RWPE2 (cell line): ENCODE measurements at regions not wholly inside any gene's neighbourhood (a gene's known extent, or its start where the extent isn't known, plus 50 kb on each side); places are given as distances from the start of the nearest gene placed in this dataset.

Source experiments
- ATAC-seq: fragments of 200-7000 bp; cut with Tn5 transposase; 3 replicates; pipeline ENCODE4 v1.9.1; 2021; ENCODE audit warnings: low read depth
- DNase-seq: peaks from one replicate; pipeline ENCODE4 v3.0.0-alpha.2; 2020; ENCODE audit warnings: low spot score
- H3K27ac ChIP-seq: fragments of 450-650 bp; 2 replicates; pipeline ENCODE4 v1.5.1; 2017; ENCODE audit warnings: mild to moderate bottlenecking; ENCODE audit not compliant: poor library complexity, severe bottlenecking
- H3K27me3 ChIP-seq: fragments of 250-450 bp; sonication (Bioruptor Pico); 2 replicates; pipeline ENCODE4 v1.5.1; 2021; ENCODE audit warnings: mild to moderate bottlenecking, moderate library complexity; ENCODE audit not compliant: insufficient read depth, poor library complexity, severe bottlenecking
- H3K36me3 ChIP-seq: fragments of 250-450 bp; sonication (Bioruptor Pico); 2 replicates; pipeline ENCODE4 v1.5.1; 2020; ENCODE audit warnings: low read depth, mild to moderate bottlenecking, moderate library complexity
- H3K4me1 ChIP-seq: fragments of 250-450 bp; sonication (Bioruptor Pico); 2 replicates; pipeline ENCODE4 v1.5.1; 2021; ENCODE audit warnings: mild to moderate bottlenecking, moderate library complexity; ENCODE audit not compliant: insufficient read depth, poor library complexity, severe bottlenecking
- H3K4me3 ChIP-seq: fragments of 250-450 bp; sonication (Bioruptor Pico); 2 replicates; pipeline ENCODE4 v1.5.1; 2021; ENCODE audit warnings: mild to moderate bottlenecking, moderate library complexity; ENCODE audit not compliant: severe bottlenecking
- H3K9me3 ChIP-seq: fragments of 250-450 bp; sonication (Bioruptor Pico); 2 replicates; pipeline ENCODE4 v1.5.1; 2021; ENCODE audit warnings: mild to moderate bottlenecking, moderate library complexity; ENCODE audit not compliant: severe bottlenecking
- CTCF ChIP-seq: fragments of 450-650 bp; IDR thresholded peaks from one replicate; pipeline ENCODE4 v1.5.1; 2017; ENCODE audit warnings: mild to moderate bottlenecking, moderate library complexity; ENCODE audit not compliant: poor library complexity, severe bottlenecking

DNA sequence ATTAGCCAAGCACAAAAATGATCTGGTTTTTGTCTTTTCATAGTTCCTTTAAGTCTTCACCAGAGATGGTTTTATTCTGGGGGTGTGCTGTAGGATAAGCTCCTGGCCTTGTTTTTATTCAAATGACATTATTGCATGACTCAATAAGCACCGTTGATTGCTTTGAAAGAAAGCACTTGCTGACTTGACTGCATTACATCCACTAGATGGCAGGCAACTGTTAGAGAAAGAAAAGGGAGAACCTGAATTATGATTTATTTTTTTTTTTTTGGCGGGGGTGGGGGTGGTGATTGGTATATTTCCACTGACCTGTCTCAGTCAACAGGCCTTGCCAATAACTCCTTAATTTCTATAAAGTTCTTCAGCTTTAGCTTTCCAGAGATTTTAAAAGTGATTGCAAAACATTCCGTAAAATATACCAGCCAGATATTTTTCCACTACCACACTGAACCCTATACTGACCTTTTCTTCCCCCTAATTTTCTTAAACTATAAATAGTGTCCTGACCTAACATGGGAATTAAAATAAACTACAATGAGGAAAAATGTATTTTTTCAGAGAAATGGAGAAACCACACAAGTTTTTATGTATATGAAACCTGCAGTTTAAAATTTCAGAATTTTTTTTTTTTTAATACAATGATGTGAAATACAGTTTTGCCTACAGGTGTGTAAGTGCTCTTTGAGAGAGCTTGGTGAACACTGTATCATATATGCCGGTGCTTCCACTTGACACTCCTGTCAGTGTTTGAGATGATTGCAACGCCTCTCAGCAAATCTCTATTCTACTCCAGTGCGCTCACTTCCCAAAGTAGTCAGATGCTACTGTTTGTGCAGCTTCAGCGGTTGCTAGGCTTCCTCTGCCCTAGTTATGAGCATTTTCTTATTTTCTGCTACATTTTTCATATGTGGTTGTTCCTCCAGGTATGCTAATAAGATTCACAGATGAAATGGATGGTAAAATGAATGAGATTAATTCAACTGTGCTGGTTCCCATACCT lies 274.3 kb downstream of the CD109 start:
- no peak overlapping the region for H3K4me3 ChIP-seq
- H3K9me3 ChIP-seq, result no peaks in the 10 kb centered on the region
- ATAC-seq, result peak; percentile 72

DNA sequence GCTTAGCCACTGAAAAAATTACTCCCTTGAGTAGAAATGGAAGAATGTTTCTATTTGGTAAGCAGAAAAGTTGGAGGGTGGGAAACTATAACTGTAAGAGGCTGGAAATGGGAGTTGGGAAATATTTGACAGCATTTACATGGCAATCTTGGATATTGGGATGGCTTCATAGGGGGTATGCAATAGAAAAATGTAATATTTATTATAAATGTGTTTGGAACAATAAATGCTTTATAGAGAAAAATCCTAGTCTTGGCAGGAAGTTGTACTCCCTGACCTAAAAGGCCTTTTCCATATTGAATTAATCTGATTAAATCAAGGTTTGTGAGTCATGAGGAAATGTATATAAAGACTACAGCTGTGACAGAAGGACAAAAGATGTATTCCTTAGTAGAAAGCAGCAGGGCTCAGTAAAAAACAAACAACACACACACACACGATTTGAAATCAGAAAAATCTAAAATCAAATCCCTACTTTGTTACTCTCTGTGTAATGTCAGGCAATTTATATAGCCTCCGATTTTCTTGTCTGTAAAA lies 272.3 kb downstream of the CD109 start:
- Histone ChIP-seq H3K27me3 (no peaks in the 10 kb centered on the region), H3K27ac (no peak overlapping the region), H3K36me3 (no peaks in the 10 kb centered on the region), H3K4me3 (no peak overlapping the region), H3K9me3 (no peaks in the 10 kb centered on the region), H3K4me1 (peaks cover 5% of the 10 kb centered on the region)
- DNase-seq (no peak), ATAC-seq (no peak)
- no peak for TF ChIP-seq CTCF

More for the DNA sequence above, 274.3 kb downstream of the CD109 start:
- Histone ChIP-seq H3K27me3 (no peaks in the 10 kb centered on the region), H3K27ac (no peak overlapping the region), H3K4me1 (peaks cover 5% of the 10 kb centered on the region), H3K36me3 (no peaks in the 10 kb centered on the region)
- TF ChIP-seq CTCF, result peak; percentile 87
- DNase-seq, result no peak

DNA sequence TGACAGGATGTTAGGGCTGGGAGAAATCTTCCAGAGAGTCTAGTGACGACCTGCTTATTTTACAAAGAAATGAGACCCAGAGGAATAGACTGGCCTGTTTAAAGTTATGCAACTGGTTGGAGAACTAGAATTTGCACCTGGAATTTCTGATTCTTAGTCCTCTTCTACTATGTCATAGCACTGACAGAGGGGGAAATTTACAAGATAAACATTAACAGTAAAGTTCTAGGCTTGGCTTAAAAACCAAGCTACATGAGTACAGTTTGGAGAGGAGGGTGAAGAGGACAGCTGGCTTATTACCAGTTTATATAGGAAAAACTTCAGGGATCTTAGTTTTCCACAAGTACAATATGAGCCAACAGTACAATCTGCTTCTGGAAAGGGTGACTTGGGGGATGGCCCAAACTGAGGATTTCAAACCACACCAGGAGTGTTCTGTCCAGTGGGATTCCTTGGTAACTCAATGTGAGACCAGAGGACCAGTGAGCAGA lies 269.6 kb downstream of the CD109 start:
- H3K27ac ChIP-seq, result no peak overlapping the region
- no peak for ATAC-seq
- no peaks in the 10 kb centered on the region for H3K36me3 ChIP-seq
- H3K9me3 ChIP-seq, result no peaks in the 10 kb centered on the region
- no peaks in the 10 kb centered on the region for H3K27me3 ChIP-seq
- TF ChIP-seq CTCF, result no peak
- no peak for DNase-seq
- H3K4me3 ChIP-seq, result no peak overlapping the region
- peaks cover 5% of the 10 kb centered on the region for H3K4me1 ChIP-seq

DNA sequence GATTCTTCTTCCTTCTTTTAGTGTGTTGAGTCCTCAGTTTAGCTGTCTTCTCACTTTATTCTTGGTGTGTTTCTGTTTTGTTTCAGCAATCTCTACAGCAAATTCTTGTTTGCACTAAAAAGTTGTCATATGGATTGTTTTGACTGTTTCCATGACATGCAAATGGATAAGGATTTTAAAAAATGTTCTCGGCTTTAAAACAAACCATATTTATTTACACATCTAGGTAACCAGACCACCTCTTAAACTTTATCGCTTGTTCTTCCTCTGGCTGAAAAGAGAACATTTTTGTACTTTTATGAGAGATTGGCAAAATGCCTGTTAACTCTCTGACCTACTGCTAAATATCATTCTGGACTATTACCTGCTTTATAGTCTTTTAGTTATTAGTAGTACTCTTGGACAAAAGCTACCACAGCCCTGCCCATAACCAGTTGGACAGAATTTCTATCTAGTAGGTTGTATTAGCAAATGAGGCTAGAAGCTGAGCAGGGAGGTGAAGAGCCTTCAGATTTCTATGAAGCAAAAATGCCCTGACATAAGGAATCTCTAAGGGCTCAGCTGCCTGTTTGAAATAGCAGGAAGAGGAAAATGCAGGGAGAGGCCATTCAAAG lies 268.3 kb downstream of the CD109 start:
- TF ChIP-seq CTCF, result no peak
- Histone ChIP-seq H3K27me3 (no peaks in the 10 kb centered on the region), H3K4me3 (no peak overlapping the region), H3K36me3 (no peaks in the 10 kb centered on the region), H3K27ac (no peak overlapping the region), H3K9me3 (no peaks in the 10 kb centered on the region), H3K4me1 (no peaks in the 10 kb centered on the region)
- no peak for ATAC-seq
- no peak for DNase-seq
